Osteocyte (in vitro differentiated cells): ENCODE measurements at regions not wholly inside any gene's neighbourhood (a gene's known extent, or its start where the extent isn't known, plus 50 kb on each side); places are given as distances from the start of the nearest gene placed in this dataset.
"Not testable (repeated sequence)": the region's sequence is repeated elsewhere in the genome, so short reads cannot be mapped to it uniquely, and the experiment has no call there.

Source experiments
- DNase-seq: peaks from one replicate; pipeline ENCODE4 v3.0.0; 2021; ENCODE audit warnings: mixed read lengths; ENCODE audit not compliant: unreplicated experiment; ENCODE audit errors: extremely low spot score
- H3K27ac Mint-ChIP-seq: one replicate; pipeline ENCODE4 v1.8.0; 2021; ENCODE audit warnings: mild to moderate bottlenecking, mixed read lengths; ENCODE audit not compliant: unreplicated experiment
- H3K27me3 Mint-ChIP-seq: one replicate; pipeline ENCODE4 v1.8.0; 2021; ENCODE audit warnings: mixed read lengths; ENCODE audit not compliant: unreplicated experiment
- H3K36me3 Mint-ChIP-seq: one replicate; pipeline ENCODE4 v1.8.0; 2021; ENCODE audit warnings: mixed read lengths; ENCODE audit not compliant: unreplicated experiment
- H3K4me1 Mint-ChIP-seq: one replicate; pipeline ENCODE4 v1.8.0; 2021; ENCODE audit warnings: mixed read lengths; ENCODE audit not compliant: unreplicated experiment
- H3K4me3 Mint-ChIP-seq: one replicate; pipeline ENCODE4 v1.8.0; 2021; ENCODE audit warnings: mild to moderate bottlenecking, moderate library complexity, mixed read lengths; ENCODE audit not compliant: unreplicated experiment
- H3K9me3 Mint-ChIP-seq: one replicate; pipeline ENCODE4 v1.8.0; 2021; ENCODE audit warnings: mixed read lengths; ENCODE audit not compliant: unreplicated experiment
- CTCF ChIP-seq: fragments of 200-600 bp; sonication (generic); IDR thresholded peaks from 2 replicates; pipeline ENCODE4 v1.5.0; 2021; ENCODE audit warnings: antibody characterized with exemption, mild to moderate bottlenecking, moderate library complexity

GRCh38 chr9:135410831-135411473 is 68.6 kb upstream of the PPP1R26 start:
- no peak for TF ChIP-seq CTCF
- Mint-ChIP-seq H3K4me3 (no peak overlapping the region), H3K4me1 (no peaks in the 10 kb centered on the region), H3K9me3 (no peaks in the 10 kb centered on the region), H3K27ac (no peak overlapping the region), H3K36me3 (no peaks in the 10 kb centered on the region), H3K27me3 (peaks cover 8% of the 10 kb centered on the region)
- no peak for DNase-seq

GRCh38 chr9:135411605-135412004 is 68.0 kb upstream of the PPP1R26 start:
- peaks cover 10% of the 10 kb centered on the region for H3K27me3 Mint-ChIP-seq
- H3K9me3 Mint-ChIP-seq, H3K27ac Mint-ChIP-seq, H3K36me3 Mint-ChIP-seq, DNase-seq, H3K4me3 Mint-ChIP-seq, H3K4me1 Mint-ChIP-seq: not testable (repeated sequence)

GRCh38 chr9:135412315-135413085 is 67.1 kb upstream of the PPP1R26 start:
- DNase-seq, result peak; percentile 94
- H3K27me3 Mint-ChIP-seq, result peaks cover 10% of the 10 kb centered on the region
- not testable (repeated sequence) for H3K27ac Mint-ChIP-seq, H3K36me3 Mint-ChIP-seq, H3K4me1 Mint-ChIP-seq, H3K9me3 Mint-ChIP-seq, H3K4me3 Mint-ChIP-seq
- TF ChIP-seq CTCF, result peak; percentile 100

- no peak overlapping the region for H3K4me3 Mint-ChIP-seq
- H3K9me3 Mint-ChIP-seq, result no peaks in the 10 kb centered on the region
- no peak for TF ChIP-seq CTCF
- H3K36me3 Mint-ChIP-seq, result no peaks in the 10 kb centered on the region
- H3K27ac Mint-ChIP-seq, result no peak overlapping the region
- peaks cover 10% of the 10 kb centered on the region for H3K27me3 Mint-ChIP-seq
- no peaks in the 10 kb centered on the region for H3K4me1 Mint-ChIP-seq
- no peak for DNase-seq
Measured at GRCh38 chr9:135413086-135413375, 66.6 kb upstream of the PPP1R26 start.

GRCh38 chr9:135413461-135413860 is 66.1 kb upstream of the PPP1R26 start:
- Mint-ChIP-seq H3K4me3 (no peak overlapping the region), H3K4me1 (no peaks in the 10 kb centered on the region), H3K36me3 (no peaks in the 10 kb centered on the region), H3K9me3 (no peaks in the 10 kb centered on the region), H3K27ac (no peak overlapping the region), H3K27me3 (peaks cover 10% of the 10 kb centered on the region)
- TF ChIP-seq CTCF, result no peak
- no peak for DNase-seq
